22Rv1 (cell line): ENCODE measurements at regions not wholly inside any gene's neighbourhood (a gene's known extent, or its start where the extent isn't known, plus 50 kb on each side); places are given as distances from the start of the nearest gene placed in this dataset.

Experiments
- H3K27ac ChIP-seq: fragments of 450-650 bp; 2 replicates; pipeline ENCODE4 v1.5.1; 2017
- ZFX ChIP-seq: fragments of 450-650 bp; IDR thresholded peaks from 2 replicates; pipeline ENCODE4 v1.6.1; 2017; ENCODE audit warnings: antibody characterized with exemption, borderline replicate concordance
- TF ChIP-seq, protein P1 (sequence below): fragments of 450-650 bp; IDR thresholded peaks from 2 replicates; pipeline ENCODE4 v1.5.1; 2017; ENCODE audit warnings: mild to moderate bottlenecking

DNA sequence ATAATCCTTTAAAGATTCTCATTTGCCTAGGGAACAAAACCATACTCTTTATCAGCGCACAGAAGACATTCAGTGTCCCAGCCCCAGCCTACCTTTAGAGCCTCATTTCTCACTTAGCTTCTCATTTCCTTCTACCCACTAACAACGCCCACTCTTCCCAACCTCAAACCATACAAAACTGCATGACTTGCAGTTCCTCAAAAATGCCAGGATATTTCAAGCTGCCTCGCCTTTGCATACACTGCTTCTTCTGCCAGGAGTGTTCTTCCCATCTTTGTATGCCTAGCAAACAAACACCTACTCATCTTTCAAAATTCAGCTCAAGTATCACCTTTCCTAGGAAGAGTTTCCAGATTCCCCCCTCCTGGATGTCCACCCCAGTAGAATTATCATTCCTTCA is 129.9 kb upstream of the ADGRL3 start:
- no peak for TF ChIP-seq ZFX
- TF ChIP-seq, protein P1, sequence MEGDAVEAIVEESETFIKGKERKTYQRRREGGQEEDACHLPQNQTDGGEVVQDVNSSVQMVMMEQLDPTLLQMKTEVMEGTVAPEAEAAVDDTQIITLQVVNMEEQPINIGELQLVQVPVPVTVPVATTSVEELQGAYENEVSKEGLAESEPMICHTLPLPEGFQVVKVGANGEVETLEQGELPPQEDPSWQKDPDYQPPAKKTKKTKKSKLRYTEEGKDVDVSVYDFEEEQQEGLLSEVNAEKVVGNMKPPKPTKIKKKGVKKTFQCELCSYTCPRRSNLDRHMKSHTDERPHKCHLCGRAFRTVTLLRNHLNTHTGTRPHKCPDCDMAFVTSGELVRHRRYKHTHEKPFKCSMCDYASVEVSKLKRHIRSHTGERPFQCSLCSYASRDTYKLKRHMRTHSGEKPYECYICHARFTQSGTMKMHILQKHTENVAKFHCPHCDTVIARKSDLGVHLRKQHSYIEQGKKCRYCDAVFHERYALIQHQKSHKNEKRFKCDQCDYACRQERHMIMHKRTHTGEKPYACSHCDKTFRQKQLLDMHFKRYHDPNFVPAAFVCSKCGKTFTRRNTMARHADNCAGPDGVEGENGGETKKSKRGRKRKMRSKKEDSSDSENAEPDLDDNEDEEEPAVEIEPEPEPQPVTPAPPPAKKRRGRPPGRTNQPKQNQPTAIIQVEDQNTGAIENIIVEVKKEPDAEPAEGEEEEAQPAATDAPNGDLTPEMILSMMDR, result no peak

DNA sequence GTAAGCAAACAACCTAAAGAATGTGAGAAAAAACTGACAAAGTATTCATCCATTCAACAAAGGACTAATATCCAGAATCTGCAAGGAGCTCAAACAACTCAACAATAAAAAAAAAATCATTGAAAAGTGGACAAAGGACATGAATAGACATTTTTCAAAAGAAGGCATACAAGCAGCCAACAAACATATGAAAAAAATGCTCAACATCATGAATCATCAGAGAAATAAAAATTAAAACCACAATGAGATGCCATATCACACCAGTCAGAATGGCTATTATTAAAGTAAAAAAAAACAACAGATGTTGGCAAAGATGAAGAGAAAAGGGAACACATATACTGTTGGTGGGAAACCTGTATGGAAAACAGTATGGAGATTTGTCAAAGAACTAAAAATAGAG is 120.7 kb upstream of the ADGRL3 start:
- no peak overlapping the region for H3K27ac ChIP-seq
- no peak for TF ChIP-seq ZFX
- TF ChIP-seq, protein P1, result no peak

More for the DNA sequence above, 129.9 kb upstream of the ADGRL3 start:
- H3K27ac ChIP-seq, result no peak overlapping the region

DNA sequence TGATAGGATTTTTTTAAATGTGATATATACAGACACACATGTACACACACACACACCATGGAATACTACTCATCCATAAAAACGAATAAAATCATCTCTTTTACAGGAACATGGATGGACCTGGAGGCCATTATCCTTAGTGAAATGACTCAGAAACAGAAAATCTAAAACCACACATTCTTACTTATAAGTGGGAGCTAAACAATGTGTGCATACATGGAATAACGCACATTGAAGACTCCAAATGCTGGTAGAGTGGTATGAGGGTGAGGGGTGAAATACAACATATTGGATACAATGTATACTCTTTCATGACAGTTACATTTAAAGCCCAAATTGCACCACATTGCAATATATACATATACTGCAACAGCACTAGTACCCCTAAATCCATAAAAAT is 120.2 kb upstream of the ADGRL3 start:
- H3K27ac ChIP-seq, result no peak overlapping the region
- TF ChIP-seq, protein P1, result no peak
- TF ChIP-seq ZFX, result no peak

DNA sequence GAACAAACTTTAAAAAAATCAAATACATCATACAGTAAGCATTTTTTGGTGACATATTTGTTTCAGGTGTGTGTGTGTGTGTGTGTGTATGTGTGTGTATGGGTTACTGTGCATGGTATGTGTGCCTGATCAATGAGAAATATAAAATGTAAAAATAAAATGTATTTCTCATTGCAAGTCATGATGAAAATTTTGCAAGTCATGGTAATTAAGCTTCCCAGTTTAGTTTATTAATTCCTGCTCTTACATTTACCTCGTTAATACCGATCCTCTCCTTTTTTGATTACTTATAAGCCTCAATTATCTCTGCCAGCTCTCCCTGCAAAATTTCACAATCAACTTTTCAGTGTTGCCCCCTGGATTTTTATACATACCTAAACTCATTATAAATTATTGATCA is 114.6 kb upstream of the ADGRL3 start:
- H3K27ac ChIP-seq, result no peak overlapping the region
- TF ChIP-seq ZFX, result no peak
- TF ChIP-seq, protein P1, result no peak

DNA sequence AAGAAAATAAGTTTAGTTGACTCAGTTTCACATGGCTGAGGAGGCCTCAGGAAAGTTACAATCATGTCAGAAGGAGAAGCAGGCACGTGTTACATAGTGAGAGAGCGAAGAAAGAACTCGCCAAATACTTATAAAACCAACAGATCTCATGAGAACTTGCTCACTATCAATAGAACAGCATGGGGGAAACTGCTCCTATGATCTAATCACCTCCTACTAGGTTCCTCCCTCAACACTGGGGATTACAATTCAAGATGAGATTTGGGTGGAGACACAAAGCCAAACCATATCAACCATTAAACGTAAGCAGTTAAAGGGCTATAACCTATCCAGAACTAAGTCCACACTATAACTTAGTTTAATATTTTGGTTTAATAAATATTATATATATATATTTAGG is 113.8 kb upstream of the ADGRL3 start:
- TF ChIP-seq, protein P1, result no peak
- TF ChIP-seq ZFX, result no peak
- no peak overlapping the region for H3K27ac ChIP-seq

DNA sequence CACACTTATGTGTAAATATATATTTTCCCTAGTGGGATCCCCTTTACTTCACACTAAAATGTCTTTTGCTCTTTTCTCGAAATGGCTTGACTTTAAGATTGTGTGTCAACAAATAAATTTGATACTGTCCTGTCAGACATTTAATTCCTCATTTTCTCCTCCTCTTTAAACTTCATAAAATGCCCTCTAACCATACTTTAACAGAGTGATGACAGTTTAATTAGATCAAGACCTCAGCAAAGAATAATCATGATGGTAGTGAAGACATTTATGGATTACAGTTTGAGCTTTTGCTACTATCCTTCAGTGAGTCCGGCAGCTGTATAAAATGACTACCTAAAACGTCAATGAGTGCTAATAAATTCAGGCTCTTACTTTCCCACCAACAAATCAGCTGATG is 113.1 kb upstream of the ADGRL3 start:
- H3K27ac ChIP-seq, result no peak overlapping the region
- TF ChIP-seq ZFX, result no peak
- TF ChIP-seq, protein P1, result no peak

DNA sequence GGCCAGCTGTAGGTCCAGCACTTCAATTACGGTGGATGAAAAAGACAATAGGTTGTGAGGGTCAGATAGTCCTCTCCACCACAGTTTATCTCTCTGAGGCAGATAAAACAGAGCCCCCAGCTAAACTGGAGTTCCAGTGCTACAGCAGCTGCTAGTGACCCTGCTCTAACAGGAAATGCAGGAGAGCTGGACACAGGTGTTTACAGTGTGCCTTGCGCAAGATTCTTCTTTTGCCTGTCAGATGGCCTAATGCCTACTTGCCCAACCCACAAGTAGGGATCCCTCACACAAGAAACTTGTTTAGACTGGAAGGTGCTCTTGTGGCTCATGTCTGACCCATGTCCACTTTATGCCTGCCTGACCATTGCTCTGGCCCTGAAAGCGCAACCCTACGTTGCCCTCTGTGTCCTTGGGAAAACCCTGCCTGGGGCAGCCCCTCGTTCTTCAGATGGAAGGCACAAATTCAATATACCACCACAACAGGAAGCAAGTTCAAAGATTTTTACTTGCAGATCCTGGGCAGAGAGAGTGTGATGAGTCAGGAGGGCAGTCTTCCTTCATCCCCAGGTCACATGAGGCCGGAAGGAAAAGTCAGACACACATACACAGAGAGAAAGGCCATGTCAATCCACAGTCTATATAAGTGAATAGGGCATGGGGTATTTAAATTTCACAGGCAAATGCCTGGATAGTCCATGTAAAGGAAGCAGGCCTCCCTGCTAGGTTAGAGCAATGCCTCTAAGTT is 105.1 kb upstream of the ADGRL3 start:
- TF ChIP-seq, protein P1, result no peak
- no peak for TF ChIP-seq ZFX
- H3K27ac ChIP-seq, result no peak overlapping the region
